ENCODE measurements at regions not wholly inside any gene's neighbourhood (a gene's known extent, or its start where the extent isn't known, plus 50 kb on each side); places are given as distances from the start of the nearest gene placed in this dataset.

DNA sequence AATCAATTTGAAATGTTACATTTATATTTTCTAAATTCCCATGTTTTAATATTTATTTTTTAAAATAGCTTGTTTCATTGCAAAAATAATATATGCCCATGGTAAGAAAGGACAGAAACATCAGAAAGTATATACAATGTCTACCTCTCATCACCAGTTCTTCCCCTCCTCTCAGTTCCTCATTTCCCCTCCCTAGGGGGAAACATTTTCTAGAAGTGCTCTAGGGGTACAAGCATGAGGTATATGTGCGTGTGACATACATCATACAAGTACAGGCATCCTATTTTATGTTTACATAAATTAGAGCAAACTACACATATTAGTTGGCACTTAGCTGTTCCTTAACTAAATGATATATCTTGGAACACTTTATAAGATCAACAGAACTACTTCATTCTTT lies 189.3 kb upstream of the VEPH1 start:
- no peak for TF ChIP-seq CTCF (IDR thresholded peaks at IDR 0.05; ENCODE audit: low read length, missing control alignments)
- DNase-seq (ENCODE audit: low read depth) = no peak
- H3K4me3 ChIP-seq (replicated peaks; ENCODE audit: low read depth, low read length) = no peak overlapping the region

GRCh38 chr3:157683668-157684067 lies 180.5 kb upstream of the VEPH1 start:
- DNase-seq (ENCODE audit: low read depth) = no peak
- TF ChIP-seq CTCF (IDR thresholded peaks at IDR 0.05; ENCODE audit: low read length, missing control alignments) = no peak
- no peak overlapping the region for H3K4me3 ChIP-seq (replicated peaks; ENCODE audit: low read depth, low read length)

DNA sequence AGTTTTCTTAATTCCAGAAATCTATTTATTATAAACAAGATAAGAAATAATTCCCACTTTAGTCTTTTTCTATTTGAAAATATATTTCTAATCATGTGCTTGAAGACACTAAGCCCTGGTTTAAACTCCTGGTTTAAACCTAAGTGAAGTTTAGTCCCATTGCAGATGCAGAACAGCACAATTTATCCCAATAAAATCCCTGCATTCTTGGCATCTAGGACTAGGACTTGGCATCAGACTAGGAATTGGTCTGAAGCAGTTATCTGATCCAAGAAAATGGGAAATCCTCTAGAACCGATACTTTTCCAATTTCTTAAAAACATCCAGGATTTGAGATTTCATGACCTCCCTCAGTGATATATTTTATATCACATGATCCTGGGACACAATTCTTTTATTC lies 168.8 kb upstream of the VEPH1 start:
- TF ChIP-seq CTCF (IDR thresholded peaks at IDR 0.05; ENCODE audit: low read length, missing control alignments) = no peak
- no peak for DNase-seq (ENCODE audit: low read depth)
- no peak overlapping the region for H3K4me3 ChIP-seq (replicated peaks; ENCODE audit: low read depth, low read length)

DNA sequence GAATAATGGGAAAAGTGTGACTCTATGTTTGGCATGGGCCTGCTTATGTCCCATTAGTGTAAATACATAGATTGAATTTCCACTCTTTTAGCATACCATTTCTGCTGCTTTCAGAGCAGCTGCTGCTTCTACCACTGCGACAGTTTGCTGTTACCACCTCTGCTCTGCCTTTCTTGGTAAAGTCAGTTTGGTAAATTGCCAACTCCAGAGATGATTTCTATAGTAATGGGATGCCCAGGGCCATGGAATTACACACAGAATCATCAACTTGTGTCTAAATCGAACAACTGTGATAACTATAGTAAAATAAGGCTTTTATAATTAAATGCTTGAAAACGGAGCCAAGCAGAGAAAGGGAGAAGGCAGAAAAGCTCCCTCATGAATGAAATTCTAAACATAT lies 168.4 kb upstream of the VEPH1 start:
- no peak for TF ChIP-seq CTCF (IDR thresholded peaks at IDR 0.05; ENCODE audit: low read length, missing control alignments)
- no peak overlapping the region for H3K4me3 ChIP-seq (replicated peaks; ENCODE audit: low read depth, low read length)
- no peak for DNase-seq (ENCODE audit: low read depth)

DNA sequence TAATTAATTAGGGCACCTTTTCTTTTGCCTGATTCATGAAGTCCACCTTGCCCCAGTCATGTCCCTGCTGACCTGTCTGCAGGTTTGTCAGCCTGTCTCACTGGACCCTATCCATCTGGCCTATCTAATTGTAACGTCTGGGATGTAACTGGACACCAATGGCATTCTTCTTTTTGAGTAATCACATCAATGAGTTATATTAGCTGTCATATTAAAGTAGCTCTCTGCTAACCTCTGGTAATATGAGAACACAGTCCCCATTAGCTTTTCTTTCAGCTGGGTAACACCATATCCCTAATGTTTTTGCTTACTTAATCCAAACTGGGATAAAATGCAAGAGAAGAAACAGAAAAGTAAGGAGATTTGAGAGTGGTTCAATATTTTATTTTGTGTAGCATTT lies 166.2 kb upstream of the VEPH1 start:
- no peak for TF ChIP-seq CTCF (IDR thresholded peaks at IDR 0.05; ENCODE audit: low read length, missing control alignments)
- no peak overlapping the region for H3K4me3 ChIP-seq (replicated peaks; ENCODE audit: low read depth, low read length)
- no peak for DNase-seq (ENCODE audit: low read depth)

DNA sequence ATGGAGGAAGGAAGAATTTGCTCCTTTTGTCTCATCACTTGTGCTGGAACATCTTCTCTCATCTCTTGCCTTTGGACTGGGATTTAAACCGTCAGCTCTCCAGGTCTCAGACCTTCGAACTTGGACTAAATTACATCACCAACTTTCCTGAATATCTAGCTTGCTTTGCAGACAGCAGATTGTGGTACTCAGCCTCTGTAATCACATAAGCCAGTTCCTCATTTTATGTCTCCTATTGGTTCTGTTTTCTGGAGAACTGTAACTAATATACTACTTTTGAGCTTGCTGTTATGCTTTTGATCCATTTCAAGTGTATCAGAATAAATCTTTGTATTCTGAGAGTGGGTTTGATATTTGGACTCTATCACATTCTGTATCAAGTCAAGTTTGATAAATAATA lies 164.3 kb upstream of the VEPH1 start:
- no peak for TF ChIP-seq CTCF (IDR thresholded peaks at IDR 0.05; ENCODE audit: low read length, missing control alignments)
- no peak for DNase-seq (ENCODE audit: low read depth)
- H3K4me3 ChIP-seq (replicated peaks; ENCODE audit: low read depth, low read length) = no peak overlapping the region

DNA sequence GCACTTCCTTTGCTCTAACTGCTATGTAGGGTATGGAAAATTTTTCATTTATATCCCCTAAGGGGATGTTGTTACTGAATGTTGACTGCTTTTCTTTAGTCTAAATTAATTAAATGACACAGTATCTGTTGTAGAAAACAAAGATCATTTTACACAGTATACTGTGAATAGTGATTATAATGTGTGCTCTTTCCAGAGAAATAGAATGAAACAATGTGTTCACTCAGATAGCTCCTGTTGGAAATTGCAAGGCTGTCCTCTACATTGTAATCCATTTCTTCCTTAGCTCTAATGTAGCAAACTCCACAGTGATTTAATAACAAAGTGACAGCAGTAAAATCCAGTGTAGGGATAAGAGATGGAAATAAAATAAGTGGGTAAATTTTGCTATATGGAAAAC lies 159.0 kb upstream of the VEPH1 start:
- no peak for DNase-seq (ENCODE audit: low read depth)
- no peak for TF ChIP-seq CTCF (IDR thresholded peaks at IDR 0.05; ENCODE audit: low read length, missing control alignments)
- H3K4me3 ChIP-seq (replicated peaks; ENCODE audit: low read depth, low read length) = no peak overlapping the region
